K562 (cell line): ENCODE measurements at regions not wholly inside any gene's neighbourhood (a gene's known extent, or its start where the extent isn't known, plus 50 kb on each side); places are given as distances from the start of the nearest gene placed in this dataset.

Experiments
- E2F5 ChIP-seq: sonication (generic); formaldehyde crosslinking; IDR thresholded peaks from 2 replicates; pipeline ENCODE4 v1.8.0; 2022; ENCODE audit warnings: mild to moderate bottlenecking, missing genetic modification reagents
- REST ChIP-seq, 2 experiments: fragments of 450-650 bp; formaldehyde crosslinking in 1 of 2; IDR thresholded peaks; 2 replicates each; pipeline versions ENCODE4 v1.4.0 to v1.6.1; 2014 to 2020; ENCODE audit warnings: mild to moderate bottlenecking in 2 of 2, borderline replicate concordance in 1 of 2, low read depth in 1 of 2
- SREBF2 ChIP-seq: sonication (generic); formaldehyde crosslinking; IDR thresholded peaks from 2 replicates; pipeline ENCODE4 v1.4.0; 2020; ENCODE audit warnings: mild to moderate bottlenecking, missing genetic modification reagents

GRCh38 chr7:46664453-46664852, 743.4 kb upstream of the IGFBP3 start (continued):
- TF ChIP-seq REST (IDR thresholded peaks at IDR 0.05; ENCODE audit: borderline replicate concordance), result no peak
- TF ChIP-seq REST (CRISPR knock-in tag; IDR thresholded peaks at IDR 0.05; ENCODE audit: low read depth), result no peak
- TF ChIP-seq E2F5 (CRISPR knock-in tag), result no peak
- TF ChIP-seq SREBF2 (CRISPR knock-in tag), result no peak
